GM13977 (cell line): ENCODE measurements at regions not wholly inside any gene's neighbourhood (a gene's known extent, or its start where the extent isn't known, plus 50 kb on each side); places are given as distances from the start of the nearest gene placed in this dataset.

Experiments
- DNase-seq: peaks from one replicate; pipeline ENCODE4 v3.0.0; 2012; ENCODE audit warnings: low spot score
- CTCF ChIP-seq: IDR thresholded peaks from 2 replicates; pipeline ENCODE4 v1.5.1; 2012; ENCODE audit warnings: mild to moderate bottlenecking, control low read depth; ENCODE audit not compliant: insufficient read depth; ENCODE audit errors: extremely low read depth, missing control alignments
- in situ Hi-C: fragments of 300-500 bp; cut with MboI; formaldehyde crosslinking; loops from one replicate; pipeline ENCODE4 v1.12.0; 2022; ENCODE audit warnings: low sequenced_read_pairs, low pct_unique_long_range_greater_than_20kb, mixed read lengths, inconsistent platforms; ENCODE audit not compliant: unreplicated experiment

GRCh38 chr9:109969011-109969410 is 189.0 kb downstream of the PALM2AKAP2 start:
- no peak for DNase-seq
- in situ Hi-C loops: no loop called here
- TF ChIP-seq CTCF: peak; percentile 44

GRCh38 chr9:109969573-109970237 is 189.7 kb downstream of the PALM2AKAP2 start:
- in situ Hi-C loops: loop anchor here (10.0 kb wide), 3 partner anchors 65 to 185 kb away; no protein-coding TSS in a partner anchor
- DNase-seq: no peak
- no peak for TF ChIP-seq CTCF

- in situ Hi-C loops: loop anchor here (10.0 kb wide), 3 partner anchors 66 to 184 kb away; no protein-coding TSS in a partner anchor
- no peak for TF ChIP-seq CTCF
These were observed 191.2 kb downstream of the PALM2AKAP2 start for GRCh38 chr9:109971226-109971625.

GRCh38 chr9:109972026-109972882 is 192.3 kb downstream of the PALM2AKAP2 start:
- peak; percentile 41 for TF ChIP-seq CTCF
- in situ Hi-C loops: loop anchor here (10.0 kb wide), 3 partner anchors 67 to 183 kb away; no protein-coding TSS in a partner anchor
- DNase-seq: no peak

More at GRCh38 chr9:109971226-109971625, 191.2 kb downstream of the PALM2AKAP2 start:
- no peak for DNase-seq

GRCh38 chr9:109973336-109973735 is 193.3 kb downstream of the PALM2AKAP2 start:
- no peak for DNase-seq
- no peak for TF ChIP-seq CTCF

GRCh38 chr9:109974143-109974917 is 194.3 kb downstream of the PALM2AKAP2 start:
- peak; percentile 69 for DNase-seq
- in situ Hi-C loops: loop anchor here (10.0 kb wide), 3 partner anchors 70 to 180 kb away; no protein-coding TSS in a partner anchor
- TF ChIP-seq CTCF: no peak

More at GRCh38 chr9:109973336-109973735, 193.3 kb downstream of the PALM2AKAP2 start:
- in situ Hi-C loops: loop anchor here (10.0 kb wide), 3 partner anchors 69 to 181 kb away; no protein-coding TSS in a partner anchor
